GM18526 (cell line): ENCODE measurements at regions not wholly inside any gene's neighbourhood (a gene's known extent, or its start where the extent isn't known, plus 50 kb on each side); places are given as distances from the start of the nearest gene placed in this dataset.

ENCODE experiments used
- POLR2A ChIP-seq: IDR thresholded peaks from 3 replicates; pipeline ENCODE4 v1.6.1; 2011; ENCODE audit not compliant: insufficient read length; ENCODE audit errors: extremely low read depth

DNA sequence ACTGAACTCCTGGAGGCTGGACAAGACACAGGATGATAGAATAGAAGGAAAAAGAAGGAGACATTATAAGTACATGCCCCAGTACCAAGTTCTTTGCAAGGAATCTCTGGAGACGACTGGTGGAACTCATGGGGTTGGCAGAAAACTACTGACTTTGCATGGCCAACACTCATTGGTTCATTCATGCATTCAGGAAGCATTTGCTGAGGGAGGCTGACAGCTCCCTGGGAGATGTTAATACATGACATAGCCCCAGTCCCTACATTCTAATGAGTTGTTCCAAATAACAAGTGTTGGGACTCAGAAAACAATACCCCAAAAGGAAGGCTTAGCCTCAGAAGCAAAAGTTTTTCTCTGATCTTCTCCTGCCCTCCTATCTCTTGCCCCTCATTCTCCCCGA lies 172.8 kb upstream of the IRF2BP2 start:
- no peak for TF ChIP-seq POLR2A

DNA sequence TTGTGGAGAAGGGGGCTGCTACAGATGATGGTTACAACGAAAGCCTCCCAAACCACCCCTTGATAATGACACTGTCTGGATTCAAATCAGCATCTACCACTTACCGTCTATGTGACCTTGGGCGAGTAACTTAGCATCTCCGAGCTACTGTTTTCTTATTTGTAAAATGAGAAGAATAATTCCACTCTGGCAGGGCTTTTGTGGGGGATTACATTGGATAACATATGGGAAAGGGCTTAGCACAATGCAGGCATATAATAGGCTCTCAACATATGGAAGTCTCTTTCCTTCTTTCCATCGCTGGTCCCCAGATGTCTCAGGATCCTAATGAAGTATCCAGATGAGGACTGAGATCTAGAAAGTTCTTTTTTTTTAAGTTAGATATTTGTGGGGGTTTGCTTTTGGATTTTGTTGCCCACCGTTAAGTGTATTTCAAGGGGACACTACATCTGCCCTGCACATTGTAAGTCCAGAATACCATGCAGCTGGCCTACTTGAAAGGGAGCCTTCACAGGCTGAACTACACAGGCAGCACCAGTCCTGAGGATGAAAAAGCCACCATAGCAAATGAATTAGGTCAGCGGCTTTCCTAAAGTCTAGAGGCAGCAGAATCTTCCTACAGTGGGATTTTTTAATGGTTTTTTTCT lies 172.2 kb upstream of the IRF2BP2 start:
- TF ChIP-seq POLR2A, result no peak

DNA sequence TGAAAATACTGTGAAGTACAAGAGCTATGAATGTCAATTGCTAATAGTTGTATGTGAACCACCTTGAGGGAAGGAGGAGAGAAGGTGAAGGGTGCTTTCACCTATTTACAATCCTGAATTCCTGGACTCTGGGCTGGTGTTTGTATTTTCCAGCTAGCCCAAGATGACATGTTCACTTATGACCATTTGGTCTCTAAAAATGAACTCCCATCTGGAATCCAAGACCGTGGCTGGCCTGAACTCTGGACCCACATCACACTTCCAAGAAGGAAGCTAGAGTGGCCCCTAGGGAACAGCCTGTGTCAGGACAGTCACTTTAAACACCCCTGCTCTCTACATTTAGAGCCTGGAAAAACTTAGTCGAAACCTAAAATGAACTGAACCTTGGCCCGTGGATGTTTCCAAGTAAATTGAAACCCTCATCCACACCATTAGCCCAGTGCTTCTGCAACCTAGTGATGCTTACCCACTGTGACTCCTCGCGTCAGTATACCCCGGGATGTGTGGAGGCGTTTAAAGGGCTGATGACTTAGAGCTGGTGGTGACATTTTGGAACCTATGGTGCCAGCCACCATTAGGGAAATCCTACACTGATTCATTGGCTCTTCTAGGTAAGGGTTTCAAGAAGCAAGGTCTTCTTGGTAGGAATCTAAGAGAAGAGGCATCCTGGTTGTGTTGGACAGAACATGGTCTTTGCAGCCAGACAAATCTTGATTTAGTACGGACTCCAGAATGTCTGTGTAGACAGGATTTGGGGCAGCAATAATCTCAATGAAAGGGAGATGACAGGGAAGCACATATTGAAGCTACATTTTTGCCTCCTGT lies 171.5 kb upstream of the IRF2BP2 start:
- no peak for TF ChIP-seq POLR2A

DNA sequence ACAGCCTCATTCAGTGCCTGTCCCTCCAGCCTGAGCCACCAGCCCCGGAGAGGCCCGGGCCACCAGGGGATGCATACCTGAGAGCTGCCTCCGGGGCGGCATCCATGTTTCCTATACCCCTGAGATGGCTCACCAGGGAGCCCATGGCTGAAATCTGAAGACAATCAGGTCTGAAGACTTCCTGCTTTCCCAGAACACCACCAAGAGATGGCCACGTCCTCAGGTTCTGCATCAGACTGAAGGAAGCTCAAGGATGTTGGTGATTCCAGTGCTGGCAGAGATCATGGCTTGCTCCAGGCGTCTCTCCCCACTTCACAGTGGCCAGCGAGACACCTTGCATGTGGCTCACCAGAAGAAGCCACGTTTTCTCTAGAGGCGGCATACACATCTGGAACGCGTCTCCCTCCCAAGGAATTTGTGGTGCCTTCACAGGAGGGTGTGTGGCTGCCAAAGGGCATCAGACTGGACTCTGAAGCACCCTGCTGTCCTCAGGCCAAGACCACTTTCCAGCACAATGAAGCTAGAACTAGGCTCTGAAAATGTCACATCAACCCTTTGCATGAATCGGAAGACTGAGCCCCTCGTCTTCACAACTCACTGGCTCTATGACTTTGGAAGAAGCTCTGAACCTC lies 170.7 kb upstream of the IRF2BP2 start:
- no peak for TF ChIP-seq POLR2A

DNA sequence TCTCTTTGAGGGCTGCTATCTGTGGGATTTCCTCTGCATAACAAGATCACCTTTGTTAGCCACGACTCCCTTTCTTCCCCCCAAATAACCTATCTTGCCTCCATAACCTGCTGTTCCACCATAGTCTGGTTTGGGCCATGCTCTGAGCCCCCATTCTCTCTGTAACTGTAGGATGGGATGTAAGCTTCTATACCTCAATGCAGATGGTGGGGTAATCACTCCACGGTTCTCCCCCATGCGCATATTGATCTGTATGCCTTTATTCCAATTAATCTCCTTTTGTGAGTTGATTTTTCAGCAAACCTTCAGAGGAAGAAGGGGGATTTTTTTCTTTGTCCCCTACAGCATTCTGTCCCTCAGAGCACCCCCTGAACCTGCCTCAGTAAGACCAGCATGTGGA lies 170.1 kb upstream of the IRF2BP2 start:
- no peak for TF ChIP-seq POLR2A

DNA sequence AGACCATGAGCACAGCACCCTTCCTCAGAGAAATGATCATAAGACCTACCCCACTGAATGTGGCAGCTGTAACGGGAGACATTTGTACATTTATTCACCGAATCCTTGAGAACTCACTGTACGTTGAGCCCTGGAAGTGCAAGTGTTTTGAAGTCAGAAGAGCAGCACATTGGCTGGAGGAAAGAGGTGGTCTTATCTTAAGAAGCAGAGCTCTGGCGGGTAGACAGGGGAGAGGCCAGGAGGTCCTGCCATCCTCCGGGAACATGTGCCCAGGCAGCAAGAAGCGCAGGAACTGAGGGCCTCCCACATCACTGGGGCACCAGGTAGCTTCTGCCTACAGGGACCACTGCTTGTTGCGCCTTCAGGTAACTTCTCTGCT lies 169.2 kb upstream of the IRF2BP2 start:
- no peak for TF ChIP-seq POLR2A

DNA sequence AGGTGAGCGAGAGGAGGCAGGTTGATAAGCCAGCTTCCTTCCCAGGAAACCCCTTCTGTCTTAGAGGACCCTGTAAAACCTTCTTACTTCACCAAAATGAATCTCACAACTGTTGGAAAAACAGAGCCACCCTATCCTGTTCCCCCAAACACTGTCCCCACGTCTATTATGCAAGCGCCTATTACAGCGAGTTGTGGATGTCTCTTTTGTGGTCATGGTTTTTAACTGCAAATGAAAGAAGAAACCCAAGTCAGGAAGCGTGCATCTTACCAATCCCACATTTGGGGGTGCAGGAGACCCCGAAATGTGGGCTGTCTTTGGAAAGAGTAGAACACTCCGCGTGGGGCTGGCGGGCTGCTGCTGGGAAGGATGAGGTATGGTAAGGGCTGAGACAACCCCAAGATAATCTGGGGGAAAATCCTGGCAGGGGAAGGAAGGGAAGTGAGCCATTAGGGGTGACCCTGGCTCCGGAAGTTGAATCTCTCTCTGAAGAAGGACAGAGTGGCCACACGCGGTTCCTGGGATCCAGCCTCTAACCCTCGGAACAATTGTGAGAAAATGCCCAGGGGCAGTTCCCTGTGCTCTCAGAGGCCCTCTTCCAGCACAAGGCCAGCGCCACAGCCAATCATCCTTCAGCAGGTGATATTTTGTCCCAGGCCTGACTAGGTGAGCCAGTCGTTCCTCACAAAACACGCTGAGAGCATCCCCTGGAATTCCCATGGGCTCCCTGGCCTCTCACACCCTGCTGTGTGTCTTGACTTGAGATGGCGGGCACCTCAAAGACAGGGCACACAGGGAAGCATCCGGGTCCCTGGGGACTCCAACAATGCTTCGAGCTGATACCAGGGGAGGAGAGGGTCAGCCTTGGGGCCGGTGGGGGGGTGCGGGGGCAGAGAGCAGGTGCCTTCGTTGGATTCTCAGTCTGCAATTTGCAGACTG lies 168.5 kb upstream of the IRF2BP2 start:
- no peak for TF ChIP-seq POLR2A

DNA sequence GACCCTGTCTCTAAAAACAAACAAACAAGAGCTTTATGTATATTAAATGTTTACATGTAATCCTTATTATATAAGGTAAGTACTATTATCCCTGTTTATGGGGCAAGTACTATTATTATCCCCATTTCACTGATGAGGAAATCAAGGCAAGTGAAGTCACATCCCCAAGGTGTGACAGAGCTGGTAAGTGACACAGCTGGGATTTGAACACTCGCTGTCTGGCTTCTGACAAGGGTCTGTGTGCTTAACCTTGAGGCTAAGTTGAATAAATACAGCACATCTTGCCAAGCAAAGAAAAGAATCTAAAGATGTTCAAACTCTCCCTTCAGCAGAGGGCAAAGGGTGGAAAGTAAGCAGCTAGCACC lies 167.9 kb upstream of the IRF2BP2 start:
- no peak for TF ChIP-seq POLR2A

DNA sequence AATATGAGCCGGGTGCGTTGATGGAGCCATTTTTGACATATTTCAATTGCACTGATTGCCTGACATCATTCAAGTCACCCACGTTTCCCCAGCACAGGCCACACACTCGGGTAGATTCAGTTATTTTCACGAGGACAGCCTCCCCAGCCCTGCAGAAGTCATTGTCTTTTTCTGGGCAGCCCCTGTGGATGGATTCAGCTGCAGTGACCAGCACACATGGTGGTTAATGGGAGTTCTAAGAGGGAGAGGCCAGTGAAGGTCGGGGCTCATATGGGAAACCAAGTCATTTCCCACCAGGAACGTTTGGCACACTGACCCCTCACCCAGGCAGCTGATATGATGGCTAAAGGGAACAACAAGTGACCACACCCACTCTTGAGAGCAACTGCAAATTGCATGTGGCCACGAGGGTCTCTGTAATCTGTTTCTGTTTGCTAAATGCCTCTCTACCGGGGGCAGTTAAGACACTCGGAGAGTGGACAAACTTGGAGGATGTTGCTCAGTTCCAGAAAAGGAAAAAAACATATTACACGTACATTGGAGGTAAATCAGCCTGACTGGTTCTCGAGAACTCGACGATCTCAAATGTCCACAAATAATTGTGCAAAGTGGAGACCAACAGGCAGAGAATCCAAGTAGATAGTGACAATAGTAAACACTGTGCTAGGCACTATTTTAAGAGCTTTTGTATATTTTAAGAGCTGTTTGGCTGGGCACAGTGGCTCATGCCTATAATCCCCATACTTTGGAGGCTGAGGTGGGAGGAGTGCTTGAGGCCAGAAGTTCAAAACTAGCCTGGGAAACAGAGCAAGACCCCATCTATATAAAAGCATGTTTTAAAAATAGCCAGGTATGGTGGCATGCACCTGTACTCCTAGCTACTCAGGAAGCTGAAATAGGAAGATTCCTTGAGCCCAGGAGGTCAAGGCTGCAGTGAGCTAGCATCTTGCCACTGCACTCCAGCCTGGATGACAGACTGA lies 167.2 kb upstream of the IRF2BP2 start:
- TF ChIP-seq POLR2A, result no peak

DNA sequence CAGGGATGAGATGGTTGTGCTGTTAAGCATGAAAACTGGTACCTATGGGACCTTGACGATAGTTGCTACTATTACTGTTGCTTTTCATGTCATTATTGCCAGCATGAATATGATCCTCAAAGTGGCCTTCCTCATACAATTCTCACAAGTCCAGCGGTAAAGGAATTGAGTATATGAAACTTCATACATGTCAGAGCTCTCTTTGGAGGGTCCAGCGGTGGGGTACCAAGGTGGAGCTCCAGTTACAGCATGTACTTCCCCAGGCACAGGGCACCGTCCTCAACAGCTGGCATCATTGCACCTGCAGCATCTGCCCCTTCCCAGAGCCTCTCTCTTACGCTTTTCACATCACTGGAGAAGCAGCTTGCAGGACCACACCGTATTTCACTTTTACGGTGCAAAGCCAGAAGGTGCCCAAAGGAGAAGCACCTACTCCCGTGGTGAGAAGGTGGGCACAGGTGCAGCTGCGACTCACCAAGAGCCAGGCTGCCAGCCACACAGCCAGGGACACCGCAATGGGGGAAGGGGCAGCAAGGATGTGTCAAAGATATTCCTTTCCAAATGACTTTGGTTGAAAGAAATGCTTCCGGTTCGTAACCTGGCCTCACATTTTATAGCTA lies 166.4 kb upstream of the IRF2BP2 start:
- TF ChIP-seq POLR2A, result no peak

DNA sequence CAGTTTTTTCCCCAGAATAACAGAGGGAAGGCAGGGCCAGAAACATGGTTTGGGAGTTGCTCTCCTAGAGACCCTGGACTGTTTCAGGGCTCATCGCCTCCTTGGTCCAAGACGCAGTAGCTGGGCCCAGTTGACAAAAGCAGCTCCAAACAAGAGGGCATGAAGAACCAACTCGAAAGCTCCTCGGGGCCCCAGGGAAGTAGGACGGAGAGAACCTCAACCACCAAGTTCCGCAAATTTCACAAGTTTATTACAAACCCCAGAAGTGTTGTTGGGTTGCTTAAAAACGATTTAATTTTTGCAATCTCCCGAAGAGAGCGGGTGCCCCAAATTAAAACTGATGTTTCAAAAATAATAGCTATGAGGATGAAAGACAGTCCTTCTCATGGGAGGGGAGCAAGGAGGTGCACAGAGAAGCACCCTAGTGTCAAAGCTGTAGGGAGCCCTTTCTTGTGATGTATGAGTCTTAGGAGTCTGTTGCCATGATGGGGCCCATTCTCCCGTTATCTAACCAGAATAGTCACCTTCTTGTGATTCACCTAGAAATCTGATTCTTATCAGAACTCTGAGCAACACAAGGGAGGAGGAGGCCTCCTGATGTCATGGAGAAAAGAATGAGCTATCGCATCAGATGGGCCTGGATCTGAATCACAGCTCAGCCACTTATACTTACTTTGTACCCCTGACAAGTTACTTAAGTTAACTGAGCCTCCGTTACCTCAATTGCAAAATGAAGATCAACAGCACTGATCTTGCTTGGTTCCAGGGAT lies 165.7 kb upstream of the IRF2BP2 start:
- TF ChIP-seq POLR2A, result no peak

DNA sequence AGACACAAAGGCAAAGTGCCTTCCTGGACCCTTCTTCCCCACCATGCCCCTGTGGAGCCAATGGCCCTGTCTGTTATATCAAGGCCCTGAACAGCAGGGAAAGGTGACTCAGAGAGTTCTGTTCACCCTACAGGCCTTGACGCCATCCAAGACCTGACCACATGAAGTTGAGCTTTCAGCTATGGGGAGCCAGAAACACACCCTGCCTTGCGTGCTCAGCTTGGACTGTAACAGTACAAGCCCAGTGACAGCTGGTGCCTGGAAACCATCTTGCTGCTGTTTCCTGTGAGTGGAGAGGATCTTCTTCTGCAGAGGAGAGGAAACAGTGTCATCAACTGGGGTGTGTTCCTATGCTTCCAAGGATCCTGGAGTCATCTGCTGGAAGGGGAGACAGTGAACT lies 165.0 kb upstream of the IRF2BP2 start:
- TF ChIP-seq POLR2A, result no peak
